Uterus (tissue), 3 donors: ENCODE measurements at regions not wholly inside any gene's neighbourhood (a gene's known extent, or its start where the extent isn't known, plus 50 kb on each side); places are given as distances from the start of the nearest gene placed in this dataset.

Experiments
- DNase-seq, 2 donors: peaks; one replicate each; pipeline ENCODE4 v3.0.0-alpha.2; 2019 to 2020
- H3K27ac ChIP-seq, 2 donors: fragments of 200-600 bp; sonication (generic); 1 replicate in 1 of 2; 2 replicates in 1 of 2; pipeline ENCODE4 v1.5.1; 2016 to 2018
- H3K27me3 ChIP-seq, 2 donors: fragments of 200-600 bp; sonication (generic); one replicate each; pipeline ENCODE4 v1.5.1; 2018 to 2019; ENCODE audit warnings: control low read depth in 1 of 2
- H3K36me3 ChIP-seq, 2 donors: fragments of 200-600 bp; sonication (generic); one replicate each; pipeline ENCODE4 v1.5.1; 2019; ENCODE audit warnings: control low read depth in 1 of 2
- H3K4me1 ChIP-seq, 2 donors: fragments of 200-600 bp; sonication (generic); one replicate each; pipeline ENCODE4 v1.5.1; 2018 to 2019; ENCODE audit warnings: control low read depth in 1 of 2
- H3K4me3 ChIP-seq, 2 donors: fragments of 200-600 bp; sonication (generic); 1 replicate in 1 of 2; 2 replicates in 1 of 2; pipeline ENCODE4 v1.5.1; 2018 to 2019; ENCODE audit warnings: mild to moderate bottlenecking in 1 of 2
- H3K9me3 ChIP-seq, 2 donors: fragments of 200-600 bp; sonication (generic); one replicate each; pipeline ENCODE4 v1.5.1; 2019; ENCODE audit warnings: control low read depth in 1 of 2
- POLR2A ChIP-seq, 2 donors: fragments of 450-650 bp; IDR thresholded peaks; one replicate each; pipeline ENCODE4 v1.6.1; 2016; ENCODE audit warnings: antibody characterized with exemption in 2 of 2, mild to moderate bottlenecking in 1 of 2, moderate library complexity in 1 of 2
- intact Hi-C: fragments of 100-400 bp; cut with DNase I; formaldehyde crosslinking; loops from one replicate; pipeline ENCODE4 v1.15.1; 2023; ENCODE audit warnings: low total_unique reads
- TF ChIP-seq, protein P1 (sequence below), 4 experiments: fragments of 200-600 bp in 2 of 4; fragments of 450-650 bp in 2 of 4; sonication (generic) in 2 of 4; IDR thresholded peaks; one replicate each; pipeline ENCODE4 v1.5.1; 2016 to 2019; ENCODE audit warnings: antibody characterized with exemption in 4 of 4, mild to moderate bottlenecking in 2 of 4, moderate library complexity in 1 of 4
- donor health status: DM: yes; HTN: yes; CAD: no.

GRCh38 chr4:126174627-126175026 lies 859.9 kb downstream of the FAT4 start:
- Histone ChIP-seq H3K27me3 (no peaks in the 10 kb centered on the region), H3K27ac (no peak overlapping the region), H3K36me3 (no peaks in the 10 kb centered on the region), H3K4me1 (no peaks in the 10 kb centered on the region), H3K9me3 (no peaks in the 10 kb centered on the region), H3K4me3 (no peak overlapping the region)
- DNase-seq: no peak
- intact Hi-C loops: no loop called here
- no peak for TF ChIP-seq POLR2A (IDR thresholded peaks at IDR 0.05)
- TF ChIP-seq, protein P1, sequence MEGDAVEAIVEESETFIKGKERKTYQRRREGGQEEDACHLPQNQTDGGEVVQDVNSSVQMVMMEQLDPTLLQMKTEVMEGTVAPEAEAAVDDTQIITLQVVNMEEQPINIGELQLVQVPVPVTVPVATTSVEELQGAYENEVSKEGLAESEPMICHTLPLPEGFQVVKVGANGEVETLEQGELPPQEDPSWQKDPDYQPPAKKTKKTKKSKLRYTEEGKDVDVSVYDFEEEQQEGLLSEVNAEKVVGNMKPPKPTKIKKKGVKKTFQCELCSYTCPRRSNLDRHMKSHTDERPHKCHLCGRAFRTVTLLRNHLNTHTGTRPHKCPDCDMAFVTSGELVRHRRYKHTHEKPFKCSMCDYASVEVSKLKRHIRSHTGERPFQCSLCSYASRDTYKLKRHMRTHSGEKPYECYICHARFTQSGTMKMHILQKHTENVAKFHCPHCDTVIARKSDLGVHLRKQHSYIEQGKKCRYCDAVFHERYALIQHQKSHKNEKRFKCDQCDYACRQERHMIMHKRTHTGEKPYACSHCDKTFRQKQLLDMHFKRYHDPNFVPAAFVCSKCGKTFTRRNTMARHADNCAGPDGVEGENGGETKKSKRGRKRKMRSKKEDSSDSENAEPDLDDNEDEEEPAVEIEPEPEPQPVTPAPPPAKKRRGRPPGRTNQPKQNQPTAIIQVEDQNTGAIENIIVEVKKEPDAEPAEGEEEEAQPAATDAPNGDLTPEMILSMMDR (IDR thresholded peaks at IDR 0.05): no peak

GRCh38 chr4:126180642-126181041 lies 865.9 kb downstream of the FAT4 start:
- Histone ChIP-seq H3K4me1 (no peaks in the 10 kb centered on the region), H3K9me3 (no peaks in the 10 kb centered on the region), H3K4me3 (no peak overlapping the region), H3K36me3 (no peaks in the 10 kb centered on the region), H3K27ac (no peak overlapping the region), H3K27me3 (no peaks in the 10 kb centered on the region)
- intact Hi-C loops: no loop called here
- no peak for DNase-seq
- no peak for TF ChIP-seq POLR2A (IDR thresholded peaks at IDR 0.05)
- TF ChIP-seq, protein P1 (IDR thresholded peaks at IDR 0.05): no peak

GRCh38 chr4:126182336-126182735 lies 867.6 kb downstream of the FAT4 start:
- intact Hi-C loops: no loop called here
- H3K4me3 ChIP-seq: no peak overlapping the region
- no peaks in the 10 kb centered on the region for H3K9me3 ChIP-seq
- no peak overlapping the region for H3K27ac ChIP-seq
- H3K36me3 ChIP-seq: no peaks in the 10 kb centered on the region
- no peaks in the 10 kb centered on the region for H3K4me1 ChIP-seq
- no peaks in the 10 kb centered on the region for H3K27me3 ChIP-seq
- DNase-seq: no peak
- TF ChIP-seq, protein P1 (IDR thresholded peaks at IDR 0.05): no peak
- no peak for TF ChIP-seq POLR2A (IDR thresholded peaks at IDR 0.05)

DNA sequence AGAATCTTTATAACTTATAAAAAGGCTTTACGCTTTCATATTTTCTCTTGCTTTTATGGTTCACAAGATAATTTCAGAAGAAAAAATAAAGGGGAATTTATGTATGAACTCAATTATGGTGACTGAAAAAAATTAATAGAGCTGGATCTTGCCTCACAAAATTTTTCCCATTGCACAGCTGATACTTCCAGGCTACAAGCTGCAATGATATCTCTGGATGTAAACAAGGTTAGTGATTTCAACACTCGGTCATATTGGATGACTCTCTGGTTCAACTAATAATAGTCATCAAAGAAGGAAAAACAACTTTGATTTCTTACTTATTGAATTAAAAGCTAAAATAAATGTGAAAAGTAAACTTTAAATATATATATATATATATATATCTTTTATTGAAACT lies 868.0 kb downstream of the FAT4 start:
- TF ChIP-seq, protein P1 (IDR thresholded peaks at IDR 0.05): no peak
- TF ChIP-seq POLR2A (IDR thresholded peaks at IDR 0.05): no peak
- no peak overlapping the region for H3K27ac ChIP-seq
- no peaks in the 10 kb centered on the region for H3K9me3 ChIP-seq
- no peaks in the 10 kb centered on the region for H3K36me3 ChIP-seq
- no peak overlapping the region for H3K4me3 ChIP-seq
- DNase-seq: no peak
- no peaks in the 10 kb centered on the region for H3K27me3 ChIP-seq
- H3K4me1 ChIP-seq: no peaks in the 10 kb centered on the region
- intact Hi-C loops: no loop called here

DNA sequence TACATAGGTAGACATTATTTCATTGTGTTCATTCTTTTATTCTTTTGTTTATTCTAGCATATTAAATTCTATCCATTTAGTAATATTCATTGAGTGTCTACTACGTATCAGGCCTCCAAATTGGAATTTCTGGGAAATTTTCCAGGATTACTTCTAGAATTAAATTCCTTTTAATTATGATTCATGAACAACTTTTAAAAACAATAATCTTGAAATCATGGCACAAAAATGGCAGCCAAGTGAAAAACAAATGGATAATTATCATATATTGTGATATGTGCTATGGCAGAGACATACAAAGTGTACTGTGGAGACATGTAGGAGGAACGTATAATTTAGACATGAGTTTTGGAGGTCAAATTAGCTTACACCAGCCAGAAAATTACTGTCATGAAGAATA lies 868.5 kb downstream of the FAT4 start:
- Histone ChIP-seq H3K4me1 (no peaks in the 10 kb centered on the region), H3K4me3 (no peak overlapping the region), H3K27me3 (no peaks in the 10 kb centered on the region), H3K9me3 (no peaks in the 10 kb centered on the region), H3K27ac (no peak overlapping the region), H3K36me3 (no peaks in the 10 kb centered on the region)
- DNase-seq: no peak
- intact Hi-C loops: no loop called here
- no peak for TF ChIP-seq POLR2A (IDR thresholded peaks at IDR 0.05)
- TF ChIP-seq, protein P1 (IDR thresholded peaks at IDR 0.05): no peak
